ENCODE measurements at regions not wholly inside any gene's neighbourhood (a gene's known extent, or its start where the extent isn't known, plus 50 kb on each side); places are given as distances from the start of the nearest gene placed in this dataset.
"Not testable (repeated sequence)": the region's sequence is repeated elsewhere in the genome, so short reads cannot be mapped to it uniquely, and the experiment has no call there.

GRCh38 chr2:160614391-160614790, 120.8 kb upstream of the RBMS1 start:
- TF ChIP-seq CTCF (IDR thresholded peaks at IDR 0.05) (no peak), POLR2A (IDR thresholded peaks at IDR 0.05) (no peak), POLR2AphosphoS5 (IDR thresholded peaks at IDR 0.05) (no peak)

GRCh38 chr2:160615706-160616105, 122.1 kb upstream of the RBMS1 start:
- Histone ChIP-seq H3K27me3 (no peaks in the 10 kb centered on the region), H3K36me3 (no peaks in the 10 kb centered on the region), H3K4me1 (no peaks in the 10 kb centered on the region), H3K4me3 (no peak overlapping the region), H3K9me3 (peaks cover 0 to 6% of the 10 kb centered on the region in 2 donors), H3K27ac (no peak overlapping the region)
- no peak for DNase-seq (ENCODE audit: low spot score in 2 of 2)
- intact Hi-C loops (cut with DNase I; ENCODE audit: low total_unique reads), result no loop called here
- TF ChIP-seq POLR2A (IDR thresholded peaks at IDR 0.05) (no peak), CTCF (IDR thresholded peaks at IDR 0.05) (no peak), POLR2AphosphoS5 (IDR thresholded peaks at IDR 0.05) (no peak)

More at GRCh38 chr2:160614391-160614790, 120.8 kb upstream of the RBMS1 start:
- H3K9me3 ChIP-seq, result peaks cover 0 to 6% of the 10 kb centered on the region in 2 donors
- H3K27me3 ChIP-seq, result no peaks in the 10 kb centered on the region
- no peak overlapping the region for H3K27ac ChIP-seq
- H3K4me3 ChIP-seq, result no peak overlapping the region
- intact Hi-C loops (cut with DNase I; ENCODE audit: low total_unique reads), result no loop called here
- no peak for DNase-seq (ENCODE audit: low spot score in 2 of 2)
- H3K36me3 ChIP-seq, result no peaks in the 10 kb centered on the region
- H3K4me1 ChIP-seq, result no peaks in the 10 kb centered on the region

DNA sequence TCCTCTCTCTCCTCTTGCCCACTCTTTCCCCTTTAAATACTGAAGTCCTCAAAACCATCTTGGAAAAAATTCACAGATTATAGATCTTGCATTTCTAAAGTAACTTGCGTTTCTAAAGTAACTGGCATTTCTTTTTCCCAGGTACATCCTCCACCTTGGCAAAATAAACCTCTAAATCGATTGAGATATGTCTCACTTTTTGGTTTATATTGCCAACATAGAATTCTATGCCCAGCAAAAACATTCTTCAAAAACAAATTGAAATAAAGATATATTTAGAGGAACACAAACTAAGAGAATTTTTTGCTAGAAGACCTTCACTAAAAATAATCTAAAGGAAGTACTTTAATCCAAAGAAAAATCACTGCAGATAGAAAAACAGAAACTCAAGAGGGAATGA, 122.5 kb upstream of the RBMS1 start:
- no peaks in the 10 kb centered on the region for H3K4me1 ChIP-seq

DNA sequence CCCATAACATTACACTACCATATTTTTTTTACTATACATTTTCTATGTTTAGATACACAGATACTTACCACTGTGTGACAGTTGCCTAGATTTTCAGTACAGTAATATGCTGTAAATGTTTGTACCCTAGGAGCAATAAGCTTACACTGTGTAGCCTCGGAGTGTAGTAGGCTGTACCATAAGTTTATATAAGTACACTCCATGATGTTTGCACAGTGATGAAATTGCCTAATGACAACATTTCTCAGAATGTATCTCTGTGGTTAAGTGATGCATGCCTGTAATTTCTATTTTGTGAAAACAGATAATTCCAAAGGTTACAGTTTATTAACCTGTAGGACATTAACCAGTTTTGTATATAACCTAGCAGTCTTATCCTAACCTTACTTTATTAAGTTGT, 128.1 kb upstream of the RBMS1 start:
- TF ChIP-seq CTCF (IDR thresholded peaks at IDR 0.05) (no peak), POLR2A (IDR thresholded peaks at IDR 0.05) (no peak), POLR2AphosphoS5 (IDR thresholded peaks at IDR 0.05) (no peak)
- Histone ChIP-seq H3K9me3 (peaks cover 0 to 4% of the 10 kb centered on the region in 2 donors), H3K27me3 (no peaks in the 10 kb centered on the region), H3K36me3 (no peaks in the 10 kb centered on the region), H3K27ac (no peak overlapping the region), H3K4me3 (no peak overlapping the region), H3K4me1 (no peaks in the 10 kb centered on the region)
- intact Hi-C loops (cut with DNase I; ENCODE audit: low total_unique reads), result no loop called here
- no peak for DNase-seq (ENCODE audit: low spot score in 2 of 2)

More for the DNA sequence above, 122.5 kb upstream of the RBMS1 start:
- DNase-seq (ENCODE audit: low spot score in 2 of 2), result no peak
- no peaks in the 10 kb centered on the region for H3K36me3 ChIP-seq
- intact Hi-C loops (cut with DNase I; ENCODE audit: low total_unique reads), result no loop called here
- H3K27me3 ChIP-seq, result no peaks in the 10 kb centered on the region
- no peak overlapping the region for H3K27ac ChIP-seq
- TF ChIP-seq POLR2A (IDR thresholded peaks at IDR 0.05) (no peak), POLR2AphosphoS5 (IDR thresholded peaks at IDR 0.05) (no peak)
- H3K4me3 ChIP-seq, result no peak overlapping the region
- H3K9me3 ChIP-seq, result peaks cover 0 to 6% of the 10 kb centered on the region in 2 donors

DNA sequence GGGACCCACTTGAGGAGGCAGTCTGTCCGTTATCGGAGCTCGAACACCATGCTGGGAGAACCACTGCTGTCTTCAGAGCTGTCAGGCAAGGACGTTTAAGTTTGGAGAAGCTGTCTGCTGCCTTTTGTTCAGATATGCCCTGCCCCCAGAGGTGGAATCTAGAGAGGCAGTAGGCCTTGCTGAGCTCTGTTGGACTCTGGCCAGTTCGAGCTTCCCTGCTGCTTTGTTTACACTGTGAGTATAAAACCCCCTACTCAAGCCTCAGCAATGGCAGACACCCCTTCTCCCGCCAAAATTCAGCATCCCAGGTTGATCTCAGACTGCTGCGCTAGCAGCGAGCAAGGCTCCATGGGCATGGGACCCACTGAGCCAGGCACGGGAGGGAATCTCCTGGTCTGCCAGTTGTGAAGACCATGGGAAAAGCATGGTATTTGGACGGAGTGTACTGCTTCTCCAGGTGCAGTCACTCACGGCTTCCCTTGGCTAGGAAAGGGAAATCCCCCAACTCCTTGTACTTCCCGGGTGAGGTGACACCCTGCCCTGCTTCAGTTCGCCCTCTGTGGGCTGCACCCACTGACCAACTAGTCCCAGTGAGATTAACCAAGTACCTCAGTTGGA, 134.5 kb upstream of the RBMS1 start:
- H3K4me1 ChIP-seq; H3K9me3 ChIP-seq; H3K36me3 ChIP-seq; H3K4me3 ChIP-seq; DNase-seq (ENCODE audit: low spot score in 2 of 2); H3K27ac ChIP-seq; intact Hi-C loops (cut with DNase I; ENCODE audit: low total_unique reads); H3K27me3 ChIP-seq: not testable (repeated sequence)

DNA sequence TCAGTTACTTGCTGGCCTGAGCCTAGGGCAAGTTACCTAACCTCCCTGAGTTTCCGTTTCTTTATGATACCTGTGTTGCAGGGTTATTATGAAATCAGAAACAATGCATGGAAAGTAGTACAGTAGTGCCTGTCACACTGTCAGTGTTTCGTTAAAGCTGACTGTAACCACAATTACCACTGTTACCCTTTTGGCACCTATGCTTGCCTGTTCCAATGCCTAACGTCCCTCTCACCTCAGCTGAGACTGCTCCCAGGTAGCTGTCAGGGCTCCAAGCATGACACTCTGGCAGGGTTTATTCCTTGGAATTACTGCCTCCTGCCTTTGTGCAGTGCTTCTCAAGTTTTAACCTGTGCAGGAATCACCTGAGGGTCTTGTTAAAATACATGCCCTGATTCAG, 135.2 kb upstream of the RBMS1 start:
- Histone ChIP-seq H3K9me3 (peaks cover 0 to 3% of the 10 kb centered on the region in 2 donors), H3K27ac (no peak overlapping the region), H3K4me3 (peak overlapping the region in 1 of 3 donors; percentile 5), H3K36me3 (no peaks in the 10 kb centered on the region), H3K4me1 (no peaks in the 10 kb centered on the region), H3K27me3 (no peaks in the 10 kb centered on the region)
- intact Hi-C loops (cut with DNase I; ENCODE audit: low total_unique reads), result no loop called here
- DNase-seq (ENCODE audit: low spot score in 2 of 2), result no peak
- TF ChIP-seq POLR2A (IDR thresholded peaks at IDR 0.05), result no peak
- no peak for TF ChIP-seq POLR2AphosphoS5 (IDR thresholded peaks at IDR 0.05)

Data from breast epithelium (tissue), 4 donors.